Stimulated activated naive CD4-positive, alpha-beta T cell treated with Interleukin-2 at 50 U/mL for 16 hours (primary cell): ENCODE measurements at regions not wholly inside any gene's neighbourhood (a gene's known extent, or its start where the extent isn't known, plus 50 kb on each side); places are given as distances from the start of the nearest gene placed in this dataset.

Experiments used
- DNase-seq: peaks from one replicate; lab custom pipeline; 2025; lab: John Stamatoyannopoulos, UW

GRCh38 chr5:96245140-96246091 is 187.6 kb downstream of the PCSK1 start:
- no peak for DNase-seq

- no peak for DNase-seq
Measured at GRCh38 chr5:96244696-96245095, 188.4 kb downstream of the PCSK1 start.

- no peak for DNase-seq
Measured at GRCh38 chr5:96243862-96244261, 189.2 kb downstream of the PCSK1 start.

- DNase-seq, result no peak
Measured at GRCh38 chr5:96243203-96243602, 189.8 kb downstream of the PCSK1 start.

GRCh38 chr5:96242571-96242970 is 190.5 kb downstream of the PCSK1 start:
- DNase-seq, result no peak

GRCh38 chr5:96236831-96237230 is 196.2 kb downstream of the PCSK1 start:
- no peak for DNase-seq

GRCh38 chr5:96236051-96236450 is 197.0 kb downstream of the PCSK1 start:
- no peak for DNase-seq

- no peak for DNase-seq
Measured at GRCh38 chr5:96235008-96235910, 197.8 kb downstream of the PCSK1 start.

GRCh38 chr5:96232602-96233001 is 200.4 kb downstream of the PCSK1 start:
- DNase-seq, result no peak

GRCh38 chr5:96229188-96229587 is 203.9 kb downstream of the PCSK1 start:
- DNase-seq, result no peak

GRCh38 chr5:96228408-96228807 is 204.6 kb downstream of the PCSK1 start:
- DNase-seq, result no peak

GRCh38 chr5:96227957-96228356 is 205.1 kb downstream of the PCSK1 start:
- DNase-seq, result no peak

- DNase-seq, result no peak
Measured at GRCh38 chr5:96226941-96227552, 206.0 kb downstream of the PCSK1 start.

- DNase-seq, result no peak
Measured at GRCh38 chr5:96222129-96222528, 210.9 kb downstream of the PCSK1 start.

GRCh38 chr5:96220610-96221390 is 212.2 kb downstream of the PCSK1 start:
- DNase-seq, result no peak

GRCh38 chr5:96219580-96220281 is 213.3 kb downstream of the PCSK1 start:
- no peak for DNase-seq

- no peak for DNase-seq
Measured at GRCh38 chr5:96218653-96219052, 214.4 kb downstream of the PCSK1 start.

- DNase-seq, result no peak
Measured at GRCh38 chr5:96214442-96215197, 218.4 kb downstream of the PCSK1 start.

- no peak for DNase-seq
Measured at GRCh38 chr5:96209829-96210228, 223.2 kb downstream of the PCSK1 start.

- DNase-seq, result no peak
Measured at GRCh38 chr5:96207420-96207819, 225.6 kb downstream of the PCSK1 start.
